MM.1S (cell line): ENCODE measurements at regions not wholly inside any gene's neighbourhood (a gene's known extent, or its start where the extent isn't known, plus 50 kb on each side); places are given as distances from the start of the nearest gene placed in this dataset.

Source experiments
- DNase-seq: peaks from one replicate; pipeline ENCODE4 v3.0.0-alpha.2; 2015
- H2AFZ ChIP-seq: fragments of 300-600 bp; sonication (generic); 2 replicates; pipeline ENCODE4 v1.6.0; 2016; ENCODE audit warnings: antibody characterized with exemption, low read length
- H3F3A ChIP-seq: fragments of 300-600 bp; sonication (generic); 2 replicates; pipeline ENCODE4 v1.6.1; 2016; ENCODE audit warnings: mild to moderate bottlenecking, antibody characterized with exemption, low read length, moderate library complexity, mixed read lengths; ENCODE audit not compliant: insufficient read depth
- H3K27ac ChIP-seq: fragments of 300-600 bp; sonication (generic); 2 replicates; pipeline ENCODE4 v1.5.1; 2016; ENCODE audit warnings: mild to moderate bottlenecking, low read length
- H3K27me3 ChIP-seq: fragments of 300-600 bp; sonication (generic); replicated peaks from 2 replicates; pipeline ENCODE4 v1.6.0; 2016; ENCODE audit warnings: low read length; ENCODE audit not compliant: insufficient read depth
- H3K36me3 ChIP-seq: fragments of 300-600 bp; sonication (generic); replicated peaks from 2 replicates; pipeline ENCODE4 v1.6.1; 2016; ENCODE audit warnings: mild to moderate bottlenecking, low read length, mixed read lengths; ENCODE audit not compliant: insufficient read depth
- H3K4me1 ChIP-seq: fragments of 300-600 bp; sonication (generic); 2 replicates; pipeline ENCODE4 v1.6.1; 2016; ENCODE audit warnings: low read length, mixed read lengths
- H3K4me2 ChIP-seq: fragments of 300-600 bp; sonication (generic); 2 replicates; pipeline ENCODE4 v1.6.0; 2016; ENCODE audit warnings: low read depth, low read length
- H3K4me3 ChIP-seq: fragments of 300-600 bp; sonication (generic); 2 replicates; pipeline ENCODE4 v1.5.1; 2016; ENCODE audit warnings: low read length, mixed read lengths
- H3K79me2 ChIP-seq: fragments of 300-600 bp; sonication (generic); 2 replicates; pipeline ENCODE4 v1.6.1; 2016; ENCODE audit warnings: mixed run types, low read length, mixed read lengths
- H3K9ac ChIP-seq: fragments of 300-600 bp; sonication (generic); 2 replicates; pipeline ENCODE4 v1.6.1; 2016; ENCODE audit warnings: low read length, mixed read lengths
- H3K9me2 ChIP-seq: fragments of 300-600 bp; sonication (generic); replicated peaks from 2 replicates; pipeline ENCODE4 v1.6.1; 2016; ENCODE audit warnings: mild to moderate bottlenecking, low read length, mixed read lengths; ENCODE audit not compliant: insufficient read depth
- H3K9me3 ChIP-seq: fragments of 300-600 bp; sonication (generic); replicated peaks from 2 replicates; pipeline ENCODE4 v1.6.1; 2016; ENCODE audit warnings: mild to moderate bottlenecking, low read length, mixed read lengths; ENCODE audit not compliant: insufficient read depth
- H4K20me1 ChIP-seq: fragments of 300-600 bp; sonication (generic); 2 replicates; pipeline ENCODE4 v1.6.1; 2016; ENCODE audit warnings: mild to moderate bottlenecking, low read length, moderate library complexity, mixed read lengths; ENCODE audit not compliant: insufficient read depth
- EZH2 ChIP-seq: fragments of 300-600 bp; sonication (generic); optimal IDR thresholded peaks from 2 replicates; pipeline ENCODE3; 2017; ENCODE audit warnings: low read depth, mild to moderate bottlenecking, antibody characterized with exemption, low read length, mixed read lengths
- EZH2phosphoT487 ChIP-seq: fragments of 300-600 bp; sonication (generic); IDR thresholded peaks from 2 replicates; pipeline ENCODE4 v1.6.1; 2018; ENCODE audit warnings: antibody characterized with exemption, low read length
- TF ChIP-seq, protein P1 (sequence below): fragments of 300-600 bp; sonication (generic); IDR thresholded peaks from 2 replicates; pipeline ENCODE4 v1.5.1; 2016; ENCODE audit warnings: antibody characterized with exemption, low read length, mixed read lengths

GRCh38 chr2:184463102-184463865 is 135.0 kb upstream of the ZNF804A start:
- Histone ChIP-seq H3K9me3 (no peaks in the 10 kb centered on the region), H3K9me2 (no peaks in the 10 kb centered on the region), H3K36me3 (no peaks in the 10 kb centered on the region), H3K27me3 (no peaks in the 10 kb centered on the region), H3K4me1 (peaks cover 2% of the 10 kb centered on the region; the same call in 1 of the 2 replicates), H2AFZ (0 out of 2 replicates have a peak overlapping the region, but pooled peaks have one; percentile 0), H3K9ac (no peak overlapping the region), H3F3A (no peaks in the 10 kb centered on the region), H3K4me2 (peak overlapping the region; percentile 2; the same call in 1 of the 2 replicates), H3K79me2 (no peaks in the 10 kb centered on the region), H4K20me1 (no peaks in the 10 kb centered on the region), H3K27ac (no peak overlapping the region), H3K4me3 (no peak overlapping the region)
- peak; percentile 46 for DNase-seq
- TF ChIP-seq EZH2phosphoT487: no peak
- TF ChIP-seq EZH2: no peak
- TF ChIP-seq, protein P1, sequence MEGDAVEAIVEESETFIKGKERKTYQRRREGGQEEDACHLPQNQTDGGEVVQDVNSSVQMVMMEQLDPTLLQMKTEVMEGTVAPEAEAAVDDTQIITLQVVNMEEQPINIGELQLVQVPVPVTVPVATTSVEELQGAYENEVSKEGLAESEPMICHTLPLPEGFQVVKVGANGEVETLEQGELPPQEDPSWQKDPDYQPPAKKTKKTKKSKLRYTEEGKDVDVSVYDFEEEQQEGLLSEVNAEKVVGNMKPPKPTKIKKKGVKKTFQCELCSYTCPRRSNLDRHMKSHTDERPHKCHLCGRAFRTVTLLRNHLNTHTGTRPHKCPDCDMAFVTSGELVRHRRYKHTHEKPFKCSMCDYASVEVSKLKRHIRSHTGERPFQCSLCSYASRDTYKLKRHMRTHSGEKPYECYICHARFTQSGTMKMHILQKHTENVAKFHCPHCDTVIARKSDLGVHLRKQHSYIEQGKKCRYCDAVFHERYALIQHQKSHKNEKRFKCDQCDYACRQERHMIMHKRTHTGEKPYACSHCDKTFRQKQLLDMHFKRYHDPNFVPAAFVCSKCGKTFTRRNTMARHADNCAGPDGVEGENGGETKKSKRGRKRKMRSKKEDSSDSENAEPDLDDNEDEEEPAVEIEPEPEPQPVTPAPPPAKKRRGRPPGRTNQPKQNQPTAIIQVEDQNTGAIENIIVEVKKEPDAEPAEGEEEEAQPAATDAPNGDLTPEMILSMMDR: no peak

GRCh38 chr2:184463866-184464248 is 134.5 kb upstream of the ZNF804A start:
- H3K36me3 ChIP-seq: no peaks in the 10 kb centered on the region
- no peak for TF ChIP-seq EZH2phosphoT487
- TF ChIP-seq, protein P1: no peak
- TF ChIP-seq EZH2: no peak
- H3K9me3 ChIP-seq: no peaks in the 10 kb centered on the region
- no peaks in the 10 kb centered on the region for H3K27me3 ChIP-seq
- H4K20me1 ChIP-seq: no peaks in the 10 kb centered on the region
- no peak overlapping the region for H2AFZ ChIP-seq
- DNase-seq: no peak
- peaks cover 2% of the 10 kb centered on the region; the same call in 1 of the 2 replicates for H3K4me1 ChIP-seq
- H3K4me2 ChIP-seq: peak overlapping the region; percentile 2; the same call in 1 of the 2 replicates
- H3K9me2 ChIP-seq: no peaks in the 10 kb centered on the region
- no peak overlapping the region for H3K9ac ChIP-seq
- no peaks in the 10 kb centered on the region for H3K79me2 ChIP-seq
- no peak overlapping the region for H3K4me3 ChIP-seq
- no peak overlapping the region for H3K27ac ChIP-seq
- no peaks in the 10 kb centered on the region for H3F3A ChIP-seq

GRCh38 chr2:184468826-184469225 is 129.5 kb upstream of the ZNF804A start:
- no peaks in the 10 kb centered on the region for H3K9me3 ChIP-seq
- H3K9me2 ChIP-seq: no peaks in the 10 kb centered on the region
- no peak overlapping the region for H3K27ac ChIP-seq
- no peak overlapping the region for H3K4me2 ChIP-seq
- H3K4me3 ChIP-seq: no peak overlapping the region
- TF ChIP-seq EZH2 (no peak), EZH2phosphoT487 (no peak)
- TF ChIP-seq, protein P1: no peak
- 0 out of 2 replicates have a peak, but pooled peaks cover 2% of the 10 kb centered on the region for H3K4me1 ChIP-seq
- H3K9ac ChIP-seq: no peak overlapping the region
- no peak for DNase-seq
- H3F3A ChIP-seq: no peaks in the 10 kb centered on the region
- no peaks in the 10 kb centered on the region for H3K79me2 ChIP-seq
- H3K27me3 ChIP-seq: no peaks in the 10 kb centered on the region
- H3K36me3 ChIP-seq: no peaks in the 10 kb centered on the region
- no peak overlapping the region for H2AFZ ChIP-seq
- H4K20me1 ChIP-seq: no peaks in the 10 kb centered on the region
